RPMI8226 (cell line): ENCODE measurements at regions not wholly inside any gene's neighbourhood (a gene's known extent, or its start where the extent isn't known, plus 50 kb on each side); places are given as distances from the start of the nearest gene placed in this dataset.
"Not testable (repeated sequence)": the region's sequence is repeated elsewhere in the genome, so short reads cannot be mapped to it uniquely, and the experiment has no call there.

Experiments used
- DNase-seq: peaks from one replicate; pipeline ENCODE4 v3.0.0-alpha.2; 2015

DNA sequence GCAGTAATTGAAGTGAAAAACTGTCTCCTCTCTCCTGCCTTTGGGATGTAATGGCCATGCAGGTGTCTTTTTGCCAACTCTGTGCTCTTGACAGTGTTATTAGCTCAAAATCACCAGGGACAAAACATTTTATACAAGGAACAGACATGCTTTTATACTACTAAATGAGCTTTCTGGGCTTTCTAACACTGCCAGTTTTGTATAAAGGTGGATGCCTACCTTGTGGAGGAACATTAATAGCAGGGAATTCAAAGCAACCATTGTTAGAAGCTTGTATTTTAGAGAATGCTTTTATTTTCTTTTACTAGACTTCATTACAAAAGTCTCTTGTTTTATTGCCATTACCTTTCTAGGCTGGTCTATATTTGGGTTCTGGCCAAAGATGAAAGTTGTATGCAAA, 54.7 kb upstream of the ARSJ start:
- no peak for DNase-seq

GRCh38 chr4:114036426-114036825, 57.0 kb upstream of the ARSJ start:
- no peak for DNase-seq

- DNase-seq = no peak
These were observed 57.4 kb upstream of the ARSJ start for GRCh38 chr4:114036864-114037263.

DNA sequence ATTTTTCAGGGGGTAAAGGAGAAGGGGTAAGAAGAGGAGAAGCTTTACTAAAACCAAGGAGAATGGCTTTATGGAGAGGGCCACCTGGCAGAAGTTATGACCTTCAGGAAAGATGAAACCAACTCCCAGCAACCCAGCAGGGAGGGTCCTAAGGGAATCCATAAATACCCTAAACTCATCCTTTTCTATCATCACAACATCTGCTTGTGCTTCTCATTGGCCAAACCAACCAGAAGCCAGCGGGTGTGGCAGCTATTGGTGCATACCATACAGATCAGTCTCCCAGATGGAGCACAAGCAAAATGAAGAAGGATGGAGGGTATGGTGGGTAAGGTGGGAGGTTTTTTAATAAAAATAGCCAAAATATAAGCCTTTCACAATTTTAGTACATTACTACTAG, 58.5 kb upstream of the ARSJ start:
- DNase-seq = no peak

GRCh38 chr4:114038762-114039387, 59.4 kb upstream of the ARSJ start:
- DNase-seq = no peak

- no peak for DNase-seq
These were observed 61.1 kb upstream of the ARSJ start for GRCh38 chr4:114040319-114041116.

DNA sequence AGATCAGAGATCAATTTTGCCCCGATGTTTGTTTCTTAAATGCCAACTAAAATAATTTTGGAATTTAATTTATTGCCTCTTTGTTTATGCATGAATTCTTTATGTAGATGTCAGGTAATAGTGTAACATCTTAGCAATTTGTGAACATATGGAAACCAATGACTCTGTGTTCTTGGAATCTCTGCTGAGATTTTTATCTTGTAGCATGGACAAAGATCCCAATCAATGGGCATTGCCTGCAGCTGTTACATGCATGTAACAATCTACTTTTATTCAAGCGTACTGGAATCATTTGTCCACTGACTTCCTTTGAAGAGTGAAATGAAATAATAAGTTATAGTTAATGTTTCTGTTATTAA, 61.6 kb upstream of the ARSJ start:
- DNase-seq = no peak

DNA sequence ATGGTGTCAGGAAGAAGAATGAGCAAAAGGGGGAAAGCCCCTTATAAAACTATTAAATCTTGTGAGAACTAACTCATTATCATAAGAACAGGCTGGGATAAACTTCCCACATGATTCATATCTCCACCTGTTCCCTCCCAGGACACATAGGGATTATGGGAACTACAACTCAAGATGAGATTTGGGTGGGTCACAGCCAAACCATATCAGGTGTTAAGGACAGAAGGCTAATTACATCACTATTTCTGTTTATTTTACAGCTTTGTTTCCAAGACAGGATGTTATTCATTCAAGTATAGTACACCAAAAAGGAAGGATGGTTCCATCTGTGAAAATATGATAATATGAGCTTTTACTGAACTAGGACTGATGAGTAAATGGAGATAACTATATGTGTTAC, 63.7 kb upstream of the ARSJ start:
- DNase-seq = no peak

GRCh38 chr4:114044351-114044750, 64.9 kb upstream of the ARSJ start:
- DNase-seq = not testable (repeated sequence)

DNA sequence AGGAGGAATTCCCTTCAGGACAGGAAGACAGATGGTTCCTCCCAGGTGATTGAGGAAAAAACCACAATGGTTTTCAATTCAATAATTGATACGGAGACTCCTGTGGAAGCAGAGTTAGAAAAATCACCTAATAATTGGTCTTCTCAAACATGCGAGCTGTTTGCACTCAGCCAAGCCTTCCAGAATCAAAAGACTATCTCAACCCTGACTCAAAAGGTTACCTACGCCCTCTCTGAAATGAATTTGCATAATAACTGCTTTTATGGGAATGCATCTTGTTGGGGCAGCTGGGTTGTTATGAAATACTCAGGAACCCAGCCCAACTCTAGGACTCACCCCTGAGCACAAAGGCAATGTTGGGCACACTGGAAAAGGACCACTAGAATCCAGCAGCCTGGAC, 66.9 kb upstream of the ARSJ start:
- no peak for DNase-seq

DNA sequence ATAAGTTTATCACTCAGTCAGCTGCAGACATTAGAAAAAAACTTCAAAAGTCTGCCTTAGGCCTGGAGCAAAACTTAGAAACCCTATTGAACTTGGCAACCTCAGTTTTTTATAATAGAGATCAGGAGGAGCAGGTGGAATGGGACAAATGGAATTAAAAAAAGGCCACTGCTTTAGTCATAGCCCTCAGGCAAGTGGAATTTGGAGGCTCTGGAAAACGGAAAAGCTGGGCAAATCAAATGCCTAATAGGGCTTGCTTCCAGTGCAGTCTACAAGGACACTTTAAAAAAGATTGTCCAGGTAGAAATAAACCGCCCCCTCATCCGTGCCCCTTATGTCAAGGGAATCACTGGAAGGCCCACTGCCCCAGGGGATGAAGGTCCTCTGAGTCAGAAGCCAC, 68.7 kb upstream of the ARSJ start:
- DNase-seq = not testable (repeated sequence)

DNA sequence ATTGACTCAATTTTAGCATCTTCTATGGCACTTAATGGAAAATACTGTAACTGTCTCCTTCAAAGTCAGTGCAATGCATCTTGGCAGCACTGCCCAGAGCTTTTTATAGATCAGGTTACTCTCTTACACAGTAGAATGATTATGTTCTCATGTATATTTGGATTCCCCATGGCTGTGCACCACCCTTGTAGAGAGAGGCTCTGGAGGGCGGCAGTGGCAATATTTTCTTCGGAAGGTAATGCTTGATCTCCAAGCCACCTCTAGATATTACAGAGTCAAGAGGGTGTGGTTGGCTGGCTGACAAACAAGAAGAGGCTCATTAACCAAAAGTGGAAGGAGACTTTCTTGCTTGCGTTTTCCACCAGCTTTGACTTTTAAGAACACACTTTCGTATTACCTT, 72.8 kb upstream of the ARSJ start:
- DNase-seq = no peak

GRCh38 chr4:114056599-114056998, 77.2 kb upstream of the ARSJ start:
- no peak for DNase-seq

GRCh38 chr4:114057746-114058145, 78.3 kb upstream of the ARSJ start:
- no peak for DNase-seq

- no peak for DNase-seq
These were observed 83.1 kb upstream of the ARSJ start for GRCh38 chr4:114062499-114062898.

GRCh38 chr4:114072781-114073180, 93.3 kb upstream of the ARSJ start:
- no peak for DNase-seq

DNA sequence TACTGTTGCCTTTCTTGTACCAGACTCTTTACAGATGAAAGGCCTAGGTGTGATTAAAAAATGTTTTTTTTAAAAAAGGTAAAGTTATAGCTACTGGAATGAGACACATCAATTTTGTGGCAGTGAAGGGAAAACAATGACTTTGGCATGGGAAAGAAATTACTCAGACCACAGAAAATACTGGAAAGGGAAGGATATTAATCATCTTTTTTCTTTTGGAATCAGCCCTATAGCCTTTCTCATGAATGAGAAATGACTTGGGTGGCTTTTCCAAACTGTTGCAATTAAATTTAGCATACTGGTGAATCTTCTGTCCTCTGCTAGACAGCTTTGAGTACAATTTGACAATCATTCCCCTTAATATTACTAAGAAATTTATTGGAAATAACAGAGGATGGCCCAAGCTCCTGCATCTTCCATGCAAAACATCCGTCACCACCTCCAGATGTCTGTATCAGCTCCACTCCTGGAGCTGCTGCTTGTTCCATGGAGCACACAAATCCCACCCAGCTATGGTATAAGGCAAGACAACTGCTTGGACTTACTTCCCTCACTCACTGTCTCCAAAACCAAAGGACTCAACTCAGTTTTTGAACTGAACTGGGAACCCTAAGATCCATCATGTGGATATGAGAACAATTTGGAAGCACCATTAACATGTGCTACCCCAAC, 97.6 kb upstream of the ARSJ start:
- no peak for DNase-seq

DNA sequence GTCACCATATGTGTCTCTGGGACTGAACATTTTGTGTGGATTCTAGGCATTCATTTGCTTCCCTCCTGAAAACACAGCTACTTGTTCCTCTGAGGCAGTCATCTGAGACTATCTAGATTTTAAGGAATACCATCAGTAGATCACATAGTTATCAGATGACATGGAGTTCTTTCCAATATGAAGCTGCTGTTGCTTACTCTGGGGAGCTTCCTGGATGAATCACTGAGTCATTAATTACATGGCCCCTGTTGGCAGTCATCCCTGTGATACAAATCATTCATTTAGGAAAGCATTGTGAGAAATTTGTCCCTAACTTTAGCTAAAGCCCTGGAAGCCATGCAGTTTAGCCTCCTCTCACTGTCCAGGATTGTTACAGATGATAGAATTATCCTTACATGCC, 98.2 kb upstream of the ARSJ start:
- DNase-seq = no peak

DNA sequence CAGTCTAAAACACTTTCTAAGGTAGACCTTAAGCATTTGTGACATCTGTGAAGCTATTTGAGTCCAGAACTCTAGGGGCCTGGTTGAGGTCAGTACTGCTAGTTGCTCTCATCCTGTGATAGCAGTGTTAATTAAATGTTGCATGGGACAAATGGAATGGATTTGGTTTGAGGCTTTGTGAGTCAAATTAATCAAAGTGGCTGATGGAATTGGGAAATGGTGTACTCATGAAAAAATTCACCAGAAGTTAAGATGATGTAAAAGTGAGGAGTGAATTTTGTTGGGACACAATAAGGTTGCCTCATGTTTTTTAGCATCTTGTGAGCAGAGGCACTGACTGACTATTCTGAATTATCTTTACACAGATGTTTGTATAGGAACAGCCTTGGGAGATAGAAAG, 99.2 kb upstream of the ARSJ start:
- DNase-seq = no peak

- no peak for DNase-seq
These were observed 102.3 kb upstream of the ARSJ start for GRCh38 chr4:114081783-114082182.

DNA sequence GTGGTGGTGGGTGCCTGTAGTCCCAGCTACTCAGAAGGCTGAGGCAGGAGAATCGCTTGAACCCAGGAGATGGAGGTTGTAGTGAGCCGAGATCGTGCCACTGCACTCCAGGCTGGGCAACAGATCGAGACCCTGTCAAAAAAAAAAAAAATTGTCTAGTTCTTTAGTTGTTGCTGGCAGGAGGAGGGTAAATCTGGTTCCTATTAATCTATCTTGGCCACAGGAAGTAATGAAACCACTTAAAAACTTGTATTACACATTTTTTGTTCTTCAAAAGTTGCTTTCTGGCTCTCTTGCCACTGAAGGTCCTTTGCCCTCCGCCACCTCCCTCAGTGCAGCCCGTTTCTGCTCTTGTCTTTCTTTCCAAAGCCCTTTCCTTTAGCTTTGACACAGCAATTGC, 102.9 kb upstream of the ARSJ start:
- no peak for DNase-seq

GRCh38 chr4:114085611-114086345, 106.3 kb upstream of the ARSJ start:
- DNase-seq = no peak

- no peak for DNase-seq
These were observed 108.3 kb upstream of the ARSJ start for GRCh38 chr4:114087596-114088230.
